Neural crest cell (in vitro differentiated cells): ENCODE measurements at regions not wholly inside any gene's neighbourhood (a gene's known extent, or its start where the extent isn't known, plus 50 kb on each side); places are given as distances from the start of the nearest gene placed in this dataset.

Source experiments
- DNase-seq: peaks from one replicate; pipeline ENCODE4 v3.0.0; 2021; ENCODE audit warnings: low read depth, mixed read lengths, low spot score
- H3K27ac Mint-ChIP-seq: one replicate; pipeline ENCODE4 v1.8.0; 2021; ENCODE audit warnings: mild to moderate bottlenecking, mixed read lengths; ENCODE audit not compliant: unreplicated experiment
- H3K27me3 Mint-ChIP-seq: 2 replicates; pipeline ENCODE4 v1.8.0; 2021; ENCODE audit warnings: low read depth, mild to moderate bottlenecking, mixed read lengths
- H3K36me3 Mint-ChIP-seq: 2 replicates; pipeline ENCODE4 v1.8.0; 2021; ENCODE audit warnings: low read depth, mild to moderate bottlenecking, mixed read lengths
- H3K4me1 Mint-ChIP-seq: 2 replicates; pipeline ENCODE4 v1.8.0; 2021; ENCODE audit warnings: mixed read lengths
- H3K4me3 Mint-ChIP-seq: one replicate; pipeline ENCODE4 v1.8.0; 2021; ENCODE audit warnings: mild to moderate bottlenecking, mixed read lengths
- H3K9me3 Mint-ChIP-seq: 2 replicates; pipeline ENCODE4 v1.8.0; 2021; ENCODE audit warnings: mixed read lengths
- TF ChIP-seq, protein P1 (sequence below): fragments of 200-600 bp; sonication (generic); conservative IDR thresholded peaks from 2 replicates; pipeline ENCODE4 v1.5.0; 2021; ENCODE audit warnings: antibody characterized with exemption, mild to moderate bottlenecking

GRCh38 chr5:26757941-26758340, 280.4 kb downstream of the CDH9 start:
- Mint-ChIP-seq H3K4me3 (no peak overlapping the region), H3K27ac (no peak overlapping the region), H3K4me1 (no peaks in the 10 kb centered on the region), H3K36me3 (no peaks in the 10 kb centered on the region), H3K27me3 (no peaks in the 10 kb centered on the region), H3K9me3 (peaks cover 4% of the 10 kb centered on the region)
- TF ChIP-seq, protein P1, sequence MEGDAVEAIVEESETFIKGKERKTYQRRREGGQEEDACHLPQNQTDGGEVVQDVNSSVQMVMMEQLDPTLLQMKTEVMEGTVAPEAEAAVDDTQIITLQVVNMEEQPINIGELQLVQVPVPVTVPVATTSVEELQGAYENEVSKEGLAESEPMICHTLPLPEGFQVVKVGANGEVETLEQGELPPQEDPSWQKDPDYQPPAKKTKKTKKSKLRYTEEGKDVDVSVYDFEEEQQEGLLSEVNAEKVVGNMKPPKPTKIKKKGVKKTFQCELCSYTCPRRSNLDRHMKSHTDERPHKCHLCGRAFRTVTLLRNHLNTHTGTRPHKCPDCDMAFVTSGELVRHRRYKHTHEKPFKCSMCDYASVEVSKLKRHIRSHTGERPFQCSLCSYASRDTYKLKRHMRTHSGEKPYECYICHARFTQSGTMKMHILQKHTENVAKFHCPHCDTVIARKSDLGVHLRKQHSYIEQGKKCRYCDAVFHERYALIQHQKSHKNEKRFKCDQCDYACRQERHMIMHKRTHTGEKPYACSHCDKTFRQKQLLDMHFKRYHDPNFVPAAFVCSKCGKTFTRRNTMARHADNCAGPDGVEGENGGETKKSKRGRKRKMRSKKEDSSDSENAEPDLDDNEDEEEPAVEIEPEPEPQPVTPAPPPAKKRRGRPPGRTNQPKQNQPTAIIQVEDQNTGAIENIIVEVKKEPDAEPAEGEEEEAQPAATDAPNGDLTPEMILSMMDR, result no peak
- DNase-seq, result no peak

DNA sequence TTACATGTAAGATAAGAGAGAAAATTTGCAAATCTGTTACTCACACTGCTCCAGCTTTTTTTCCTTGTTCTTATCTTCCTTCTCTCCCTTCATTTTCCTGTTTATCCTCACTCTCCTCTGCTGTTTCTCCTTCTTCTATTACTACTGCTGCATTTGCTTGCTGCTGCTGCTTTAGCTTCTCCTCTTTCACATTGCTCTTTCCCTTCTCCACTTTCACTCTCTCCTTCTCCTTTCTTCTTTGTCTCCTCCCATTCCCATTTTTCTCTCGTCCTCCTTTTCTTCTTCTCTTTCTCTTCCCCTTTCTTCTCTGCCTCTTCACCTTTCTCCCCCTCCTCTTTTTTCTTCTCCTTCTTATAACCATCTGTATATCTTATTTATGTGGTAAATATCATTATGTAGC, 288.6 kb downstream of the CDH9 start:
- H3K4me3 Mint-ChIP-seq, result no peak overlapping the region
- DNase-seq, result no peak
- H3K27me3 Mint-ChIP-seq, result no peaks in the 10 kb centered on the region
- TF ChIP-seq, protein P1, result no peak
- no peaks in the 10 kb centered on the region for H3K36me3 Mint-ChIP-seq
- H3K27ac Mint-ChIP-seq, result no peak overlapping the region
- no peaks in the 10 kb centered on the region for H3K4me1 Mint-ChIP-seq
- H3K9me3 Mint-ChIP-seq, result peaks cover 4% of the 10 kb centered on the region

DNA sequence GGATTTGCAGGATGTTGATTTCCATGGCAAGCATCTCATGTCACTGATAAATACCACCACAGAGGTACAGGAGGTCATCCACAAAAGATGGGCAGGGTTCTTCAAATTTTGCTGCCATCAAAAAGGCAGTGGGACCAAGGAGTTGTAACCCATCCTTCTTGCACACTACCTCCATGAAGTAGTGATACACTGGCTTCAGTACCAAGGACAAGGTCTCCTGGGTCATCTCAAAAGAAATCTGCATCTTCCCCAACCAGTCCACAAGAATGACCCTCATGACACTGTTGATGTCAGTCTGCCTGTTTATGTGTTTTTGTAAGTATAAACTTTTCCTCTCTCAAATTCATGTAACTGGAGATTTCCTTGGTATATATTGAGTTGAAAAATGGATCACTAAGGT, 298.2 kb downstream of the CDH9 start:
- TF ChIP-seq, protein P1, result no peak
- Mint-ChIP-seq H3K4me1 (no peaks in the 10 kb centered on the region), H3K27me3 (no peaks in the 10 kb centered on the region), H3K4me3 (no peak overlapping the region), H3K36me3 (no peaks in the 10 kb centered on the region), H3K9me3 (peaks cover 2% of the 10 kb centered on the region), H3K27ac (no peak overlapping the region)
- DNase-seq, result no peak

DNA sequence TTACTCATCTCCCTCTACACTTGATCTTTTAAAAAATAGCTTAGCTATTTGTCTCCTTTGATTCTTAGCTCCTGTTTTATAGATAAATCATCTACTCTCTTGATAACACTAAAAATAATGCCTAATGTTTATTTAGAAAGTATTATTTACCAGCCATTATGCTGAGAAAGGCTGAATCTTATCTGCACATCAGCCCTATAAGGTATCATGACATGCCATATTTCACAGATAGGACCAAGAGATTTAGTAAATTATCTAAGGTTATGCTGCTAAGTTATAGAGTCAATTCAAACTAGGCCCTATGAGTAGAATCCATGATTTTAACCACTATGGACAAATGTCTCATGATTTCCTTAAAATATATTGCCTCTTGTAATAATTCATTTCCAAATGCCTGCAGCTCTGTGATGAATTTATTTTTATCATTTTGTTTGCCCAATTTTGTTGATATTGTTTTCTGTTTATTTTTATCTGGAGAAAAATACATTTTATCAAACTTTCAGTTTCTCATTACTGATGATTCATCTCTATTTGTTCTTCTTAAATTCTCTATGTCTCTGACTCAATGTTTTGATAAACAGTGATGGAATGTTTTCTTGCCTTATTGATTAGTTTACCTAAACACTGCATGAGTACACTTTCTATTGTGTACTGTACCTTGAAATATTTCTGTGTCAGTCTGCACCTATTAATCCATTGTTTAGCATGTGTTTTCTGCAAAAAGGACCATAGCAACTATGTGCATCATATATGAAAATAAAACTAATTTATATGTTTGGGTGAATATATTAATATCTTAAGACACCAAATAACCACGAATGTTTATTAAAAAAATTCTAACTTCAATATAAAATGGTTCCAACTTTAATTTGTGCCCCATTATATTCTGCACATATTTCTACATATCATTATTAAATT, 300.8 kb downstream of the CDH9 start:
- Mint-ChIP-seq H3K4me3 (no peak overlapping the region), H3K27me3 (no peaks in the 10 kb centered on the region), H3K4me1 (no peaks in the 10 kb centered on the region), H3K9me3 (peaks cover 3% of the 10 kb centered on the region), H3K27ac (no peak overlapping the region), H3K36me3 (no peaks in the 10 kb centered on the region)
- TF ChIP-seq, protein P1, result no peak
- no peak for DNase-seq

DNA sequence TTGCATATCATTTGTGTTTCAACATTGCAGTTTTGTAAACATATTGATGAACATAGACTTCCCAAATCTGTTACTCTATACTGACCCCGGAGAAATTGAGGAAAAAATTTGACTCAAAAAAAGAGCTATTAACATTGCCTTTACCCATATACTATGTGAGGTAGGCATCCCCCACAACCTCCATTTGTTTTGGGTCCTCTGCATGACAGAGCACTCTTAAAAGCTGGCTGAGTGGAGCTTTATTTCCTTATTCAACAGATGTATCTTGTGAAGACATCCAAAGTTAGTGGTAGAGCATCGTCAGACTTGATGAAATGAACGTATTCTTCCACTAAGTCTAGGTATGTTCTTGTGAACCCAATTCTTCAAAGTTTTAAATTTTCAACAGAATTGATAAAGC, 310.5 kb downstream of the CDH9 start:
- peaks cover 11% of the 10 kb centered on the region for H3K9me3 Mint-ChIP-seq
- H3K36me3 Mint-ChIP-seq, result no peaks in the 10 kb centered on the region
- no peak overlapping the region for H3K4me3 Mint-ChIP-seq
- H3K27me3 Mint-ChIP-seq, result no peaks in the 10 kb centered on the region
- DNase-seq, result no peak
- H3K27ac Mint-ChIP-seq, result no peak overlapping the region
- H3K4me1 Mint-ChIP-seq, result no peaks in the 10 kb centered on the region
- TF ChIP-seq, protein P1, result no peak
